HG03342 (cell line): ENCODE measurements at regions not wholly inside any gene's neighbourhood (a gene's known extent, or its start where the extent isn't known, plus 50 kb on each side); places are given as distances from the start of the nearest gene placed in this dataset.

Source experiments
- ATAC-seq: cut with Tn5 transposase; IDR thresholded peaks from one replicate; pipeline ENCODE4 v1.9.1; 2021; ENCODE audit warnings: mild to moderate bottlenecking, moderate library complexity; ENCODE audit not compliant: unreplicated experiment

DNA sequence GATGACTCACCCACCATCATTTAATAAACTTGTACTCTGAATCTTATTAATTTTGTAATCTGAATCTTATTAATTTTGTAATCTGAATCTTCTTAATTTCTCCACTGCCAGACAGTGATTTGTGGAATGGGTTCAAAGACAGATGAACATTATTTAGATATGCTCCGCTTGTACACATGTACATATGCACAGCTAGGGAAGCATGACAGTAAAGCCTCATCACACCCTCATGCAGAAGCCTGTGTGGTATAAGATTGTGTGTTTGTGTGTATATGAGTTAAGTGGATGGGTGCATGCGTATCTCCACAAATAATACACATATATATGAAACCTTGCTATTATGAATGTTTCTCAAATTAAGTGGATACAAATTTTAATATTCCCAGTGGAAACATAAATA is 318.5 kb upstream of the SFRP2 start:
- no peak for ATAC-seq

DNA sequence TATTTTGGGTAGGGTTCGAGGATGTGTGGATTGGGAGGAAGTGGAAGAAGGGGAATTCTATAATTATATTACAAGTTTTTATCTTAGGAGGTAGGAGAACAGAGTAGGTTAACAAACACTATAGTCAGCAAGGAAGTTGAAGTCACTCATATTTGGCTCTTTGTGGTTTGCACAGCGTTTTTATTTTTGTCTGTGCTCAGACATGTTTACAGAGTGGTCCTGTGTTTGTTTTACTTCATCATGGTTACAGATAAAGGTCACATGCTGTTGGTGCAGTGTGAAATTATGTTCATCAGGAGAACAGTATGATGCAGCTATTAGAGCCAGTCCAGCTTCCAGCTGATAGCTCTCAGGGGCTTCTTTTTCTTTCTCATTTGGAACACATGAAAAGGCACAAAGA is 299.9 kb upstream of the SFRP2 start:
- ATAC-seq: no peak

DNA sequence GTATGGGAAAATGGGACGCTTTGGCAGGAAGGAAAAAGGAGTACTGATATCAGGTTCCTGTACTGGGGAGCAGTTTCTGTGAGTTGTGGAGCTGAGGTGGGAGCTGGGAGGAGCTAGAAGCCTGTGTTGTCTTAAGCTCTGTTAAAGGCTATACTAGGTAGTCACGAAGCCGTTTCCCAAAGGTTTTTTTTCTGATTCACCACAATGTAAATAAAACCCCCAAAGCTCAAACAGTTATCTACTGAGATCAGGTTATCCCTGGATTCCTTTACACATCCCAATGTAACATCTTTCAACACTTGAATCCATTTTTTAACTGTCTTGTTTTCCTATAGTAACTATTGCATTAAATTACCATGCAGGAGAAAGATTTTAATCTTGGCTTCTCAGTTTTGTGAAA is 297.4 kb upstream of the SFRP2 start:
- ATAC-seq: no peak

DNA sequence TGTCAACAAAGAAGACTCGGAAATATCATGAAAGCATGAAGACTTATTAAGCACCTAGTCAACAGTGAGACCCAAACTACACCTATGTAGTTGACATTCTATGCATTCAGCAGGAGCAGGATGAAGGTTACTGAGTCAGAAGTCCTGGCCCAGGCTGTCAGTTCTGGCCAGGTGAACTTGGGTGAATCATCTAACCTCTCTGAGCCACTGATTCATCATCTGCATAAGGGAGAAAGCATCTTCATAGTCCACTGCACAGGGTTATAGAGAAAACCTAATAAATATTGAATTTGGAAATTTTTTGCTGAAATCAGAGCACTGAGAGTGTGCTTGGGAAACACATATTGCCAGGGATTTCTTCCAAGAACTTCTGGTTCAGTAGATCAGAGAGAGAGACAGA is 296.0 kb upstream of the SFRP2 start:
- ATAC-seq: no peak

DNA sequence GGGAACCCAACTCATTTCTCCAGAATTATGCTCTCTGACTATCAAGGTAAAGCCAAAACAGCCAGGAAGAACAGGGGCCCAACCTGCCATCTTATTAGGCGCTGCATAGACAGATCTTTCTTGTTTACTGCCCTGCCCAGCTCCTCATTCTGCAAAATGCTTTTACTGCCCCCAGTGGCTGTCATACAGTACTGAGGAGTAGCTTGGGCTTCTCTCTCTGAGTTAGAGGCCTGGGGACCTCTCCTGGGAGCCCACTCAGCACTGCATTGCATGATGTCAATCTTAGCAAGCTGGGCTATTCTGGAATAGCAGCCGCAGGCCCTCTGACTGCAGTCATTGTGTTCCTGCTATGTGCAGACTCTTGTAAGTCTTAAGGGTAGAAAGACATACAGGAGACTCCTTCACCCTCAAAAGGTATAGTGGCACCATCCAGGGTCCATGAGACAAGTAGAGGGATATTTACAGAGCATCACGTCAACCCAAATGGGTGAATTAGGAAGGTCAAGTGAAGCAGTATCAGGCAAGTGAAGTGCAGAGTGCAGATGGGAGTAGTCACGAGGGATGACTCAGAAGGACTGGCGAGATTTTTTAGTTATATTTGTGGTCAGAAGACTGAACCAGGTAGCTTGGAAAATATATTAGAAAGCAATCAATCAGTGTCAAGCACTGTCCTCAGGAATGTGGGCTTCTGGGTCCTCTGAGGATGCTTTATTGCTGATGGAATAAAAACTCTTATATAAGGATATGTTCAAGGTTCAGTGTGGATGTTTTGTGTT is 294.1 kb upstream of the SFRP2 start:
- peak; percentile 79 for ATAC-seq

DNA sequence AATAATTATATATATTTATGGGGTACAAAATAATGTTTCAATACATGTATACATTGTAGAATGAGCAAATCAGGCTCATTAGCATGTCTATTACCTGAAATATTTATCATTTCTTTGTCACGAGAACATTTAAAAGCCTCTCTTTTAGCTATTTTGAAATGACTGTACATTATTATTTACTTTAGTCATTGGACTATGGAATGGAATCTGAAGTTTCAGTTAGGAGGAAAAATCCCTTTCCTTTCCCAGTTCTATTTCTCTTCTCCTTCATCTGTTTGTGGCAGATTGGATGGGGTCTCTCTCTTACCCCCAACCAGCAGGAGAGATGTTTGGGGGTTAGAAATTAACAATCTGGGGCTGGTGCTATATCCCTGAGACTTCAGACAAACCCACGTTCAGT is 292.5 kb upstream of the SFRP2 start:
- ATAC-seq: no peak

DNA sequence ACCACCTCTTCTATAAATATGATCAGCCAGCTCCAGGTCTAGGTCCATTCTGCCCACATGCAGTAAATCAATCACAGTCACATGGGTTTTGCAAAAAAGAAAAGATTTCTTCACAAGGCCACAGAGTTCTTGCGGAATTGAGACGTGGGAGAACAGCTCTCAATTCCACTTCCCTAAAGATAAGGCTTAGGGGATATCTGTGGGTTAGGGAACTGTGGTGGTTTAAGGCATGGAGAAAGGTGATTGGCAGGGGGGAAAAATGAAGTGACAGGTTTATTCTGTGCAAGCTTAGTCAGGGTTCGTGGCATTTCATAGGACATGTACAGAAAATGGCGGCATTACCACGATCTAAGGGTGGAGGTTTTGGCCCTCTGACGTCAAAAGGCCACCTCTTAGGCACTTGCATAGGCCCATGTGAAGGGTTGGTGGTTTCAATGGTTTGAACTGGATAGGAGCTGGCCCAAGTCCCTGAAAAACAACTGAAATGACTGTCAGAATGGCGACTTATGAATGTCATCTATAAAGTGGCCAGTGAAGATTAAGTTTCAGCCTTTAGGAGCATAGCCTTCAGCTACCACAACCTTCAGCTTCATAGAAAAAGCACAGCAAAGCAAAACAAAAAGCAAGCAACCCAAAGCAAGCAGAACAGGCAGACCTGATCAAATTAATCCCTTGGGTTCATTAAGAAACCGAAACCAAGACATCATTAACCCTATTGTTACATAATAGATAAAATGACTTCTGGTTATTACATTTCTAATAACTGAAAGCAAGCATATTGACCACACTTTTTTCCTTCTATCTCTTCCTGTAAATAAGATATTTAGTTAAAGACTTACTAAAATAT is 289.8 kb upstream of the SFRP2 start:
- no peak for ATAC-seq

DNA sequence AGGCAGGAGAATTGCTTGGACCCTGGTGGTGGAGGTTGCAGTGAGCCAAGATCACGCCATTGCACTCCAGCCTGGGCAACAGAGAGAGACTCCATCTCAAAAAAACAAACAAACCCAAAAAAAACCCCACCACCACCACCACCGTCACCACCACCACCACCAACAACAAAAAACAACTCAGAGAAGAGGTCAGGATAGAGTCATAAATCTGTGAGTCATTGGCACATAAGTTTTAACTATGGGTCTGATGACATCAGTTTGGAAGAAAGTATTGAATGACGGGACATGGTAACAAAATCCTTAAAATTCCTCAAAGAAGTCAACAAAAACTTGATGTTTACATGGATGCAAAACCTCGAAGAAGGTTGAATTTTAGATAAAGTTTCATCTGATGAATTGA is 288.0 kb upstream of the SFRP2 start:
- ATAC-seq: no peak

DNA sequence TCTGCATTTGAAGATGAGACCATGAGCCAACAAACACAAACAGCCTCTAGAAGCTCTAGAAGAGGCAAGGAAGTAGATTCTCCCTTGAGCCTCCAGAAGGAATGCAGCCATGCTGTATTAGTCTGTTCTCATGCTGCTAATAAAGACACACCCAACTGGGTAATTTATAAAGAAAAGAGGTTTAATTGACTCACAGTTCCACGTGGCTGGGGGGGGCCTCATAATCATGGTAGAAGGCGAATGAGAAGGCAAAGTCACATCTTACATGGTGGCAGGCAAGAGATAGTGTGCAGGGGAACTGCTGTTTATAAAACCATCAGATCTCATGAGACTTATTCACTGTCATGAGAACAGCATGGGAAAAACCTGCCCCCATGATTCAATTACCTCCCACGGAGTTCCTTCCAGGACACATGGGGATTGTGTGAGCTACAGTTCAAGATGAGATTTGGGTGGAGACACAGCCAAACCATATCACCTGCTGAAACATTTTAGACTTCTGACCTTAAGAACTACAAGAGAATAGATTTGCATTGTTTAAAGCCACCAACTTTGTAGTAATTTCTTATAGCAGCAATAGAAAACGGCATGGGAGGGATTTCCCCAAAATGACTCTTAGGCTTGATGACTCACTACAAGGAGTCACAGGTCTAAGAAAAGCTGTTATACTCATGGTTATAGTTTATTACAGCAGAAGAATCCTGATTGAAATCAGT is 284.4 kb upstream of the SFRP2 start:
- ATAC-seq: peak; percentile 61

DNA sequence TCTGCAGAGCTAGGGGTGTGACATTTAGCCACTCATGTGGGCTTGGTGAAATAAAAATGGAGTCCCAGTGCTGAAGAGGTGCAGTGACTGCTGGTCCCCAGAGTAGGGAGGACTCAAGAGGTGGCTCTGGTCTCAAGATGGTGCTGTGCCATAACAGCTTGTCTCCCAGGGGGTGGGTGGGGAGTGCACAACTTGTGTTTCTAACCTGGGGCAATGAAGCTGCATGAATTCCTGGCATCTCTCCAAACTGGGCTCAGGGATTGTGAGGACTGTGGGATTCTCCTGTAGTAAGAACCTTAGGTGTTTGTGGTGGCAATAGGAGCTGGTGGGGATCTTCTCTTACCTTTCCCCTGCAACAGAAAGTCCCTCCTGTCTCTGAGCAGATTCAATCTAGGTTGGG is 278.9 kb upstream of the SFRP2 start:
- no peak for ATAC-seq

DNA sequence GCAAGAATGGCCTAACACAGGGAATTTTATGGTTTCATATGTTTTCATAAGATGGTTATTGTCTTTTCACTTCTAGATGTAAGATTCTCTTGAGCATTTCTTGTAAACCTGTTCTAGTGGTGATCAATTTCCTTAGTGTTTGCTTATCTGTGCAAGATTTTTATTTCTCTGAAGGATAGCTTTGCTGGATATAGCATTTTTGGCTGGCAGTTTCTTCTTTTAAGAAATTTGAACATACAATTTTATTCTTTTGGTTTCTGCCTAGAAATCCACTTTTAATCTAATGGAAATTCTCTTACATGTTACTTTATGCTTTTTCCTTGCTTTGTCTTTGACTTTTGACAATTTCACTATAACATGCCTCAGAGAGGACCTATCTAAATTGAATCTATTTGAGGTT is 276.5 kb upstream of the SFRP2 start:
- no peak for ATAC-seq

DNA sequence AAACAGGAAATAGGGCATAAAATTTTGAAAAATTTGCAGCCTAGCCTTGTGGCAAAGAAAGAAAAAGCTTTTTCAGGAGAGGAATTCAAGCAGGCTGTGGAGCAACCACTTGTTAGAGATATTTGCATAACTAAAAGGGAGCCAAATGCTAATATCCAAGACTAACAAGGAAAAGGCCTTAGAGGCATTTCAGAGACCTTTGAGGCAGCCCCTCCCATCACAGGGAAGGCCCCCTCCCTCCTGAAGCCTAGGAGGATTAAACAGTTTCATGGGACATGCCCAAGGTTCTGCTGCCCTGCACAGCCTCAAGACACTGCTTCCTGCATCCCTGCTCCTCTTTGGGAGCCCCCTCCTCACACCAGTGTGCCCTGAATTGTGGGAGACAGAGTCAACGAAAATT is 275.4 kb upstream of the SFRP2 start:
- ATAC-seq: no peak

DNA sequence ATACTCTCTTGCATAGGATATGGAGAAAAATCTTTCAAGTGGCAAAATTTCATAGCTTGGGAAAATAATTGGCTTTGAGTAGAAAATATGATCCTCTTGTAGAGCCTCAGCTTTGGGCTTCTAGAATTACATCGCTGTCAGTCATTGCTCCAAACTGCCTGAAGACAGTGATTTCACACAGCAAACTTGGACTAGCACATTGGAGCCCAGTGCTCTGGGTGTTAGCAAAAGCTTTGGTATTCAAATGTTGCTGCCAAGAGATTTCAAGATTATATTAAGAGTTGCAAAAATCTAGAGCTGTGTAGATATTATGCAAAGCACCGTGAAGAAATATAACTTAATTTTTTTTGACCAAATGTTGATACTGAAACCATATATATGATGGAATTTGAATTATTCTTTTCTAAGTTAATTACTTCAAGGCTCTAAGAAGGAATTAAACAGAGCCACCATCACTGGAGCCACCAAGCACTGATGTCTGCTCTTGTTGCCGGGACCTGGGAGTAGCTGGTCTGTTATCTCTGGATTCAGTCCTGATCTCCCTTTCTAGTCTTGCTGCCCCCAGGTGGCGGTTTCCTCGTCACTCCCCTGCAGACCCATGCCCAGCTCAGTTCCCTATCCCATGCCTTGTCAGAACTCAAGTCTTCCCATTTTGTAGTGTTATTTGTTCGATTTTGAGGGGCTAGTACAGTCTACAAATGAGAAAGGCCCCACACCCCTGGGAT is 260.7 kb upstream of the SFRP2 start:
- no peak for ATAC-seq

DNA sequence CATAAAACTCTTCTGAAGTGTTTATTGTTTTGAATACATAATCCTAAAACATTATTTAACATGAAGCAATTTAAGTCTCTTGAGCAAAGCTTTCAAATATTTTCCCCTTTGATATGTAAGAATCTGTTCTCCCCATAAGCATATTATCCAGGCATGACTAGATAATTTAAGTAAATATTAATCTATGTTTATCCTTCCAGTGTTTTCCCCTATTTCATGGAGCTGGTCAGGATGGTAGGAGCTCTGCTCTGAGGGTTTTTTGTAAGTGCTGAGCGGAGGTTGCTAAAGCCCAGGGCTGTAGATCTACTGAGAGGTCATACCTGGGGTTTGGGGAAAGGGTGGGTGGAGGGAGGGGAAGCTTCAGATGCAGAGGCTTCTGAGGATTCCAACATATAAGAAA is 258.9 kb upstream of the SFRP2 start:
- ATAC-seq: no peak

DNA sequence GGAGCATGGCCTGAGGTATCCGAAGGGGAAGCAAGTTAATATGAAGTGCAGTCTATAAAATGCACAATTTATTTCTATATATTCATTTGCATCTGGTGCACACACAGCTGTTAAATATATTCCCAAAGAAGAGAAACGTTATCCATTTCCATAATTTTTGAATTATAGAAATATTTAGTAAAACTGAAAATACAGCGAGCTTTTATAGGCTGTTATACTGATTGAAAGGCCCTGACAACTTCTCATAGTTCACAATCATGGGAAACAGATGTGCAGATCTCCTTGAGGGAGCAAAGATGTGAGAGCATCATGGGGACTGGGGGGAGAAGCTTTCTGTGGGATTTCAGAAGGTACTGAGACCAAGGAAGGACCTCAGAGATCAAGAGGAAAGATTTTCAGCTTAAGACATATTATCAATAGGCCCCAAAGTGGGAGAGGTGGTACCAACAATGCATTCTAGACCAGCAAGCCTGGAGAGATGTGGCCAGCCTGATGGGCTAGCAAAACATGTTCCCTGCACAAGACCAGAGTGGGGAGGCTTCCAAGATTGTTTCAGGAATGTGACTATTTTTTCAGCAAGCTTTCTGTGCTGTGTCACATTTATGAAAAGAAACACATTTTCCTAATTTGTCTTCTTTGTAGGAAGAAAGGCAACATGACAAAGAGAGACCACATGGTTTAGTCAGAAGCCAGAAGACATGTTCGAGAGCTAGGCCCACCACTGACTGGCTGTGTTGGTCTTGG is 256.0 kb upstream of the SFRP2 start:
- no peak for ATAC-seq

DNA sequence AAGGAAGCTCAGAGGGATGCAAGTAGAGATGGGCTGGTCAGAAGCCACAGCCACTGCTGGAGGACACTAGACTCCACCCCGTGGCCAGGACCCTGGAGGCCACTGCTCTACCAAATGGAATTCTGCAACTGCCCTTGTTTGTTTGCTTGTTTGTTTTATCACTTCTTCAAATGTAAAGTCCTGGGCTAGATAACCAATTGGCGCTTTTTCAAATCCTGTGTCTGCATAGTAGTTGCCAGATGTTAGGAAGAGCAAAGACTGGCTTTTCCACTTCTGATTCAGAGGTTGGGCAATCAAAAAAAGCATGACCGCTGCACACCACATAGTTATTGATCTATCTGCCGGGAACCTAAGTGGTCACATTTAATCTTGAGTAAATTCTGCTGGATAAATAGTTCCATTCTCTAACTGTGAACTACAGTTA is 255.2 kb upstream of the SFRP2 start:
- ATAC-seq: no peak

DNA sequence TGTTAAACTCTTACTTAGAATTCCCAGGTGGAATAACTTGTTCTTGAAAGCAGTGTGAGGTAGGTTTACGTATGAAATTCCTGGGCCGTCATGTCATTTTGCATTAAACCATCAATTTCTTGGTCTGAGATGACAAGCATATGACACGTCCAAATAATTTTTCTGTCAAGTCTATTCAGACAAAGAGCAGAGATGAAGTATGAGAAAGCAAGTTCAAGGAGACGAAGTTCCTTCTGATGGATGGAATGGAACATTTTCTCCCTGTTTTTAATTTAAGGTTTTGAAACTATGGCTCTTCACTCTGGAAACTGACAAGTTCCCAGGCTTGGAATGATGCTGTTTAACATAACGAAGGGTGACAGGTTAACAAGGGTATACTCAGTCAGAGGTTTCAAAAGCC is 252.8 kb upstream of the SFRP2 start:
- no peak for ATAC-seq

DNA sequence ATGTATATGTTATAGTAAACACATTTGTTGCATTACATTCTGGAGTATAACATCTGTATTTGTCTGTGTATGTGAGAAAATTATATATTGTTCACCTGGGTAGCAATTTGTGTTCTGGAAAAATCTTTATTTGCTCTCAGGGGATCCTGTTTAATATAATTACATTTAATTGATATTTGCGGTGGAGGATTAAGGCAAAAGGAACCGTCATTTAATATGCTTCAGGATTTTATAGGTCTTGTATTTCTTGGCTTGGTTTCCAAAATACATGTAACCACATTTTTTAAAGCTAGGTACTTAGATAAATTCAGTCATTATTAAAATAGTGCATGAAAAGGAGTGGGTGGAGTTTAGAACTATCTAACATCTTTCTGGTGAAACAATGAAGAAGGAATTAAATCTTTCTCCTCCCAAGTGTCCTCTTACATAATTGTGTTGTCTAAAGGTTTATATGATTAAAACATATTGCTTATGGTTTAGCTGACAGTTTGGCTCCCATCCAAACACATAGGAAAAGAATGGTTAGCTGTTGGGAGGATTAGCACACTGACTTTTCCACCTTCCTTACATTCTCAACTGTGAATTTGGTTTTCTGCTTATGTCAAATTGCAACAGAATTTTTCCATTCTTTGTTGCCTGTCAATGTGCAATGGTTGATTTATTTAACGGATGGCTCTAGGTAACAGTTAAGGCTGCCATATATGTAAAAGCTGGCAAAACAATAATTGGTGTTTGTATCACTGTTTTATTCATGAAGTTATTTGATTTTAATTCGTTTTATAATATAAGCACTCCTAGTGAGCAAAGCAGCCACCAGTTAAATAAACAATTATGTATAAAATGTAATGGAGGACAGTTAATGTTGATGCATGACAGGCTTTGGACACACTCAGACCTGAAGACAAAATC is 250.8 kb upstream of the SFRP2 start:
- ATAC-seq: no peak

DNA sequence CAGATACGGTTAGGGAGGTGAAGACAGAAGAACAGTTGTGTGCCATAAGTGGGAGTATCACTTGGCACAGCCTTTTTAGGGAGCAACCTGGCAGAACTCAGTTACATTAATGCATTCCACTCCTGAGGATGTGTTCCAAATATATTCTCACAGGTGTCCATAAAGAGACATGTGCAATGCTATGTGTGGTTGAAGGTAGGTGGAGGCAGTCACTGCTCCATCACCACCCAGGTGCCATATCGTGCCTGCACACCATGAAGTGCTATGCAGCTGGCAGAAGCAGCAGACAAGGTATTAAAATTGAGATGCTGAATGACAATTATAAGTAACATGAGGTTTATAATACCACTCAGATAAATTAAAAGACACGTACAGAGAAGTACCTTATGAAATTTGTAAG is 248.0 kb upstream of the SFRP2 start:
- ATAC-seq: no peak
